ENCODE measurements at regions not wholly inside any gene's neighbourhood (a gene's known extent, or its start where the extent isn't known, plus 50 kb on each side); places are given as distances from the start of the nearest gene placed in this dataset.
"Not testable (repeated sequence)": the region's sequence is repeated elsewhere in the genome, so short reads cannot be mapped to it uniquely, and the experiment has no call there.

DNA sequence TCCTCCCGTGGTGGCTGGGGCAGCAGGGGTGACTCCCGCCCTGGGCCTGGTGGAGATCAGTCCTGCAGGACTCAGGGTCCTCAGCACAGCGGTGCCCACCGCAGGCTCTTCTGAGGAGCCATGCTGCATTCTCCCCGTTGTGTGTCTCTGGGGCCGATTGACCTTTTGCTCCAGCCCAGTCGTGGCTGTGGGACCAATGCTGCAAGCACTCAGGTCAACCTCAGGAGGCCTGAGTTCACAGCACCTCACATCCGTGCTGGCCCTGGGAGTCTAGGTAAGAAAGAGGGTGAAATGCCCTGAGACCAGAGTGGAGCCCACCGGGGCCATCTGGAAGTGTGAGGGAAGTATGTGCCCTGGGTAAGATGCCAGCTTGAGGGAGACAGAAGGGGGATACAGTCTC is 316.1 kb upstream of the B3GAT1 start:
- no peak for DNase-seq (ENCODE audit: low read depth)

DNA sequence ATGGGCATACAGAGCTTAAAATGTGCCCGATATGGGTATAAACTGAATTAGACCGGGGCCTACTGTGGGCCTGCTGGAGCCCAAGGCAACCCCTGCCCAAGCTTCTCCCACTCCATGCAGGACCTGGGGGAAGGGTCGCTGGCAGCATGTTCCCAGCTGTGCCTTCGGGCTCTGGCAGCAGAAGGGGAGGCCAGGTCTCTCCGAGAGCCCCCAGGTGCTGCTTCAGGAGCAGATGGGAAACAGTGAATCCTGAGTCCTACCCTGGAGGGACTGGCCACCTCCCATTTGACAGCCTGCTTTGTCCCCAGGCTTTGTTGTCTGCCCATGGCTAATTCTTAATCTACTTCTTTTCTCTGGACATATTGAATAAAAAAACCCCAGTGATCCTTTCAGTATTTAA is 315.6 kb upstream of the B3GAT1 start:
- DNase-seq (ENCODE audit: low read depth), result no peak

DNA sequence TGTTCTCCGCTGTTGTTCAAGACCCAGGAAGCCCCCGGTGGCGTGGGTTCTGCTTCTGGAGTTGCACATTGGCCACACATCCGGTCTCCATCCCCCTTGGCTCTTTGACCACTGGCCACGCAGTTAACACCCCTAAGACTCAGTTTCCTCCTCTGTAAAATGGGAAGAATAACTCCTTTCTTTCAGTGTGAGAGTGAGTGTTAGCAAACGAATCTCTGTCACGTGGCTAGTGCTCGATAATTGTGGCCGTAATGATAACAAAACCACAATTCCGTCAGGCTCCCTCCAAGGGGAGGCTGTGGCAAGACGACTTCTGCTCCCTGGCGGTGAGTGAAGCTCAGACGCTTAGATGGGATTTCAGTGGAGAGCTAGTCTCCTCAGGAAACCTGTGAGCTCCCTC is 315.2 kb upstream of the B3GAT1 start:
- peak; percentile 12 for DNase-seq (ENCODE audit: low read depth)

DNA sequence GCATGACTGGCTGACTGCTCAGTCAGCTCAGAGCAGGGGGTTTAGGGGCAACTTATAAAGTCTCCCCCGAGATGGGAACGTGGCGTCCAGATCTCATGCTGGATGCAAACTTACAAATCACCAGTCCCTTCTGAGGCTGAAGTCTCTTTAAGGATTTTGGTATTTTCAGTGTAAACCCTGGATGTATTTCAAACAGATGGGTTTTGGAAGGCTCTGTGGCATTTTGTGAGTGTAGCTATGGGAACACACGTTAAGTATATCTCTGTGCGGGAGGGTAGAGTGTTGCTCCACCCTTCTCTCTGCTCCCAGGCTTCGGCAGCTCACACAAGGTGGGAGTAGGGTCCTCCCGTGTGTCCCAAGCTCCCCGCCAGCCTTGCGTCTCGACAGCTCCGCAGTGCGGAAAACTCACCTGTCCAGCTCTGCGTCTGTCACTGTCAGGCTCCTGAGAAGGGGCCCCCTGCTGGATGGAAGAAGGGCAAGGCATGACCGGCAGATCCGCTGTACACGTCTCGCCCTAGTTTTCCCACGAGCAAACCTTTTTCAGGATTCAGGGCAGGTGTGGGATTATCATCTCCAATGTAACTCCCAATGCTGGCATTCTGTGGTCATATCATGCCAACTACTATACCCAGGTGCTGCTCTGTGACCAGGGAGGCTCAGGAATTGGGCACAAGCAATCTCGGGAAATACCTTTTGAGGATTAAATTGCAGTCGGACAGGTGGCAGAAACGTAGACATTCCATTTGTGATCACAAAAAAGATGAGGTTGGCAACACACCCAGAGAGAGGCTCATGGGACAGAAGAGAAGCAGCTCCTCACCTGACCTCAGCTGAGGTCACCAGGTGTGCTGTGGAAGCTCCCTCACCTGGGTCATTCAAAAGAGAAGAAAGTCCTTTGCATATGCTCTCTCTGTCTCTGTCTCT is 313.9 kb upstream of the B3GAT1 start:
- no peak for DNase-seq (ENCODE audit: low read depth)

DNA sequence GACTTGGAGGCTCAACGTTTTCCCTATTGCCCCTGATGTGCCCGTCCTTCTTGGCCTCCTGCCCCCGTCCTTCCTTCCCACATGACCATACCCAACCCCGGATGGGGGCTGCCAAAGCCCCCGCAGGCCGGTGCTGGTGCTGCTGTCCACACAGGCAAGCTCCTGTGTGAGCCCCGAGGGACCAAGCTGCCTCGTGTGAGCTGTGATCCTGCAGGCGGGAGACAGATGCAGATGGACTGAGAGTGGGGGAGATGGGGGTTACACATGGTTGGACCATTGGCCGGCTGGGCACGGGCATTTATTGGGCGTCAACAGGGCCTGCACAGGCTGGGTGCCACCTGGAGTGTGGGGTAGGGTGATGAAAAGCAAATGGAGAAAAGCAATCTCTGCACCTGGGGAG is 313.2 kb upstream of the B3GAT1 start:
- DNase-seq (ENCODE audit: low read depth), result no peak

DNA sequence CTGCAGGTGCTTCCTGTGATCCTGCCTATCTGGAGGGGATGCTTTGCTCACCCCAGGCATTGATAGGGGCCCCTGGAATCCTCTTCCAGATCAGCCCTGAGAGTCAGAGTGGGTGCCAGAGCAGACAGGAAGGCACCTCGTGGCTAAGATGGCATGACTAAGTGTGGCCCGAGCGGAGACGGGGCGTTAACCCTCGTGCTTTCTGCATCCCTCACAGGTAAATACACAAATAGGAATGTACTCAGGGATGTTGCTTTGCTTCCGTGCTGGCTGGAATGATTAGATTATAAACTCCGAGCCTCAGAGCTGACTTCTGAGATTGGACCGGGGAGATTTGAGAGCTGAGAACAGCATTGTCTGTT is 312.7 kb upstream of the B3GAT1 start:
- no peak for DNase-seq (ENCODE audit: low read depth)

DNA sequence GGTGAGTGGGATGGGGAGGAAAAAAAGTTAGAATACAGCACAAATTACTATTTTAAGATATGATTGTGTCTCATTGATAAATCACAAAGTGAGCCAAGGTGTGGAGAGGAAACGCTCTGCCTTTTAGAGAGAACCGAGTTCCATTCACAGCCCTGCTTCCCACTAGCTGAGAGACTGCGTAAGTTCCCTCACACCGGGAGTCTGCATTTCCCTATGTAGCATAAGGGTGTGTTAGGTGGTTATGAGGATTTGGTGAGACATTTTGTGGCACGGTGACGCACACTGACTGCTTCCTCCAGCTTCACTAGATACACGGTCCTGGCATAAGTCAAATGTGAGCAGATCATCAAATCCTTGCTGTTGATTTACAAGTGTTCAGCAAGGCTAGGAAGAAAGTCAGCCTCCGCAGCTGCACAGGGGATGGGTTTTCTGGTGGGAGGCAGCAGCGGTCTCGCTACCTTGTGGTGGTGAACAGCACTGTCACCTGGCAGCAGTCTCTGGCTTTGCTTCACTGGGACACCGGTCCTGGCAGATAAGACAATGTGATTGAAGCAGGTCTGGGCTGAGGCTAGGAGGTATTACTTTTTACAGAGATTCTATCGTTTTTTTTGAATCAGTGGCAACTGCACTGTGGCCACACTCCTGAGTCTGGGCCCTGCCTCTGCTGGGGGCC is 312.2 kb upstream of the B3GAT1 start:
- DNase-seq (ENCODE audit: low read depth), result no peak

DNA sequence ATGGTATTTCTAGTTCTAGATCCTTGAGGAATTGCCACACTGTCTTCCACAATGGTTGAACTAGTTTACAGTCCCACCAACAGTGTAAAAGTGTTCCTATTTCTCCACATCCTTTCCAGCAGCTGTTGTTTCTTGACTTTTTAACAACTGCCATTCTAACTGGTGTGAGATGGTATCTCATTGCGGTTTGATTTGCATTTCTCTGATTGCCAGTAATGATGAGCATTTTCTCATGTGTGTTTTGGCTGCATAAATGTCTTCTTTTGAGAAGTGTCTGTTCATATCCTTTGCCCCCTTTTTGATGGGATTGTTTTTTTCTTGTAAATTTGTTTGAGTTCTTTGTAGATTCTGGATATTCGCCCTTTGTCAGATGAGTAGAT is 308.6 kb upstream of the B3GAT1 start:
- DNase-seq (ENCODE audit: low read depth), result not testable (repeated sequence)

DNA sequence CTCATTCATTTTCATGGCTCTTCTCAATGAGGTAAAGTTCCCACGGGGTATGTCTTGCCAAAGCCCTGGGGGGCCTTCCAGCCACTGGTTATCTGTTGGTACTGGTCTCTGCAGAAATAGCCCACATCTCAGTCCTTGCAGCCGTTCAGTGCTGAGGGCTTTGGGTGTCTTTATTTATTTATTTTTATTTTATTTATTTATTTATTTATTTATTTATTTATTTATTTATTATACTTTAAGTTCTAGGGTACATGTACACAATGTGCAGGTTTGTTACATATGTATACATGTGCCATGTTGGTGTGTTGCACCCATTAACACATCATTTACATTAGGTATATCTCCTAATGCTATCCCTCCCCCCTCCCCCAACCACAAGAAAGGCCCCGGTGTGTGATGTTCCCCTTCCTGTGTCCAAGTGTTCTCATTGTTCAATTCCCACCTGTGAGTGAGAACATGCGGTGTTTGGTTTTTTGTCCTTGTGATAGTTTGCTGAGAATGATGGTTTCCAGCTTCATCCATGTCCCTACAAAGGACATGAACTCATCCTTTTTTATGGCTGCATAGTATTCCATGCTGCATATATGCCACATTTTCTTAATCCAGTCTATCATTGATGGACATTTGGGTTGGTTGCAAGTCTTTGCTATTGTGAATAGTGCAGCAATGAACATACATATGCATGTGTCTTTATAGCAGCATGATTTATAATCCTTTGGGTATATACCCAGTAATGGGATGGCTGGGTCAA is 308.1 kb upstream of the B3GAT1 start:
- DNase-seq (ENCODE audit: low read depth), result not testable (repeated sequence)

DNA sequence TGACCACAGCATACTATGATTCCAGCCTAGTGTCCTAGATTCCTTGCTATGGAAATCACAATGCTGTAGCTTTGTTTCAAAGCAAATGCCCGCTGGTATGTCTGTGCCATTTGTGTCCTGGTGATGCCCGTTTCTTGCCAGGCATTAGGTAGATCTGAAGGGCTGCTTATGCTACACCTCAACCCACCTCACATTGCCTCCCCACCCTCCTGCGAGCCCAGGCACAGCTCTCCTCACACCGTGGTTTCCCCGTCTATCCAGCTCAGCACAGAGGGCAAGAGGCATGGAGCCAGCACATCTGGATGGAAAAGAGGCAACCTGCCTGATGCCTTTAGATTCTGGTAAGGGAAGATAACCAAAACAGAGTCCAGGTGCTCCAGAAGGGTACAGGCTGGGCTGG is 307.4 kb upstream of the B3GAT1 start:
- DNase-seq (ENCODE audit: low read depth), result no peak

DNA sequence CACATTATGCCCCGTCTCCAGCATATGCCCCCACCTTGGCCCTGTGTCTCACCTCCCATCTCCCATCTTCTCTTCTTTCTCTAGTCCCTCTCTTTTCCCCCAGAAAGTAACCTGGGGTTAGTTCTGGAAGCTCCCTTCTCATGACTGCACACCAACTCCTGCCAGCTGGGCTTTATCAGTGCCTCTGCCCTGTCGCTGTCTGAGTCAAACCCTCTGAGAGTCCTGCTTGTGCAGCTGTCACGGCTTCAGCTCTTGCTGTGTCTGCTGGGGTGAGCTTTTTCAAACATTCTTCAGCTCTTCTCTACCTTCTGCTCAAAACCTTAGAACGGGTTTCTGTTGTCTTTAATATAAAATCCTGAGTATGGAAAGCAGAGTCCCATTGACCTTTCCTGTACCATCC is 304.5 kb upstream of the B3GAT1 start:
- no peak for DNase-seq (ENCODE audit: low read depth)

DNA sequence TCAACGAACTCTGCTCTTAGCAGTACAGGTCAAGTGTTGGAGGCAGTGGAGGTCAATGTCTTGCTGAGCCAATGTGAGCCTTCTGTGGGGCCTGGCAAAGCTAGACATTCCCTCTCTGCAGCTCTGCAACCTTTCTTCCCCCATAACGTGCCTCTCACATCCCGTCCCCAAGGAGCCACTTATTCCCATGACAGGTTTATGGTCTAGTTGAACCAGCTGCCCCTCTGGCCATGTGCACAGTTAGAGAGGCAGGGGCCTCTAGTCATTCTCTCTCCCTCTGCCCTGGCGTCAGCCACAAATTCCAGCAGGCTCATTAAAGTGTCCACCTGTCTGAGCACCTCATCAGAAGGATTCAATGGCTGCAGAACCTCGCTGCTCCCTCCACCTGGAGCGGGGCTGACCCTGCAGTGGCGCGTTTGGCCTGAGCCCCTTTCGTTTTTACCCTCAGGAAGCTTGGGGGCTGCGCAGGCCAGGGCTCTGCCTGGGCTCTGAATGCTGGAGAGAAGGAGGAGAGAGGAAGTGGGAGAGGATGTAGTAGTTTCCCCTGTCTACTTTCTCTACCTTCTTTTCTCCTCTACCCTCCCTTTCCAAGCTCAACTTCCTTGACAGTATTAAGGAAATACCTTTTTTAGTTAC is 302.1 kb upstream of the B3GAT1 start:
- no peak for DNase-seq (ENCODE audit: low read depth)

DNA sequence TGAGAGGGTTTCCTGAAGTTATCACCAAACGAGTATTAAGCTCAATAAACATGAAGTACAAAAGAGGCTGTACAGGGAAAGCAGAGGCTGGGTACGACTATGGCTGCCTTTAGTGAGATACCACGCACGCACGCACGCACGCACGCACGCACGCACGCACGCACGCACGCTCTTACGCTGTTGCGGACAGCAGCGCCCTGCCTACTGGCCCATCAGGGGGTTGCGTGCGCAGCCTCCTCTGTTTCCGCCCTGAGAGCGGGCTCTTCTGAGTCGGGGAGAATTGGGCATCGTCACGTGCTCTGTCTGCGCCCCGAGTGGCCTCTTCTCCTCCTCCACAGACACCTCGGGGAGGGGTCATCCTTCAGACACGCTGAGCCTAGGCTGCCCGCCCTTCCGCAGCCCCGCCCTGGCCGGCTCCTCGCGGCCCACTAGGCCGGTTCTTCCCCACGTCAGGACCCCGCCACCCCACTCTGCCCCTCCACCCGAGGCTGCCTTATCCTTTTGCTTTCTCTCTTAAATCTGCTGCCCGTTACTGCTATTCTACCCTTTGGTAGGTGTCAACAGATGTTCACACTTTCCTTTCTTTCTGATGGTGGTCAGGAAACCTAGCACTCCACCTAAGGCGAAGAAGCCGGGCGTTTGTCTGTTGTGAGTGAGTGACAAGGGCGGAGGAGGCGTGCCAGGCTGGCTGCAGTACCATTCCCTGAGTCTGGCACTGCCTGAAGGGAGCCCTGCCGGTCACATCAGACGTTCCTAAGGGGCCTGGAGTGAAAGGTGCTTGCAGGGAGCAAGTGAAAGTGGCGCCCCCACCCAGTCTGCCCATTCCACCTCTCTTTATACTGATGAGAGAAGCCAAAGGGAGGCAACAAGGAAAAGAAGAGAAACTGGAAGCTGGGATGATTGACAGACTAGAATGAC is 300.4 kb upstream of the B3GAT1 start:
- no peak for DNase-seq (ENCODE audit: low read depth)

DNA sequence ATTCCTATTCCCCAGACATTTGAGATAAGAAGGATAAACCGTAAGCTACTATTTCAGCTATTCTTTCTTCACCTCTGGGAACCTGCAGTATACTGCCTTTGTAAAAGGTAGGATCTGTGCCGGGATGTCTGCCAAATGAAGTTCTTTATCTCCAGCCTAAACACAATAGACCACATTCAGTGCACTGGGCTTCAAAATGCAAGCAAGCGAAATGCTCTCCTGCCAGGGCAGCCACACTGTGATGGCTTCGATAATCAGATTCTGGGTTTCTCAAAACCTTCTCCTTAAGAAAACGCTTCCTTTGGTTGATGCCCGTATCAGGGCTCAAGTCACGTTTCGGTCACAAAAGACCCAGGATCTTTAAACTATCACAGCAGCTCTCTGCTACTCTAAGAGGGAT is 299.5 kb upstream of the B3GAT1 start:
- no peak for DNase-seq (ENCODE audit: low read depth)

DNA sequence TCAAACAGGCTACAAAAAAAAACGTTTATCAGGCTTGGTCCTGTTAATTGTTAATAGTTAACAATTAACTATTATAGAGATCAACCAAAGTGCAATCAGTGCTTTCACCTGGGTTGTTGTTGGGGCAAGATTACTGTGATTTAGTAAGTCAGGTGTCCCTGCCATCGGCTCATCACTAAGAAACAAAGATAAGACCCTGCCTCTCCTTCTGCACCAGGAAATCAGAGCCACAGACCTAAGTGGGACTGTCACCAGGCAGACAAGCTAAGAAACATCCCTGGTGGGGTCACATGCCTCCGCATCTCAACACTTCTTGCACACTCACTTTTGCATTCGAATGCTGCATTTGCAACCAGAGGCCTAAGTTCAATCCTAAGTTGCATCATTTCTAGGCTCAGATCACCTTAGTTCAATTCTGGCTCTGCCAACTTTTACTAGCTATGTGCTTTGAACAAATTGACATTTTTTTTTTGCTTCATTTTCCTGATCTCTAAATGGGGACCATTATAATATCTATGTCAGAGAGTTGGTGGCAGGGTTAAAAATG is 298.9 kb upstream of the B3GAT1 start:
- no peak for DNase-seq (ENCODE audit: low read depth)

DNA sequence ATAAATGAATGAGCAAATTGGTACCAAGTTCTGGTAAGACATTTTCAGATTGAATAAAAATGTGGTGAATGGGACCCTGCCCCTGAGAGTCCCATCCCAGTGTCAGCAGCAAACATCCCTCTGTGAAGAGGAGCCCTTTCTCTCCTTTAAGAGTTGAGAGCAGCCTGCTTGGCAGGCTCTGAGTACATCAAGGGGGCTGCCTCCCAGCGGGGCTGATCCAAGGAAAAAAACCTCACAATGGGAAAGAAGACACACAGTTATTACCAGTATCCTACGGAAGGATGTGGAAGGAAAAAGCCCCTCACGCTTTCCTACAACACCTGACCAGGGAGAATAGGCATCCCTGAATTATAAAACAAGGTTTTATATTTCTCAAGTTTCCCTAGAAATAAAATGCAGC is 293.8 kb upstream of the B3GAT1 start:
- DNase-seq (ENCODE audit: low read depth), result no peak

DNA sequence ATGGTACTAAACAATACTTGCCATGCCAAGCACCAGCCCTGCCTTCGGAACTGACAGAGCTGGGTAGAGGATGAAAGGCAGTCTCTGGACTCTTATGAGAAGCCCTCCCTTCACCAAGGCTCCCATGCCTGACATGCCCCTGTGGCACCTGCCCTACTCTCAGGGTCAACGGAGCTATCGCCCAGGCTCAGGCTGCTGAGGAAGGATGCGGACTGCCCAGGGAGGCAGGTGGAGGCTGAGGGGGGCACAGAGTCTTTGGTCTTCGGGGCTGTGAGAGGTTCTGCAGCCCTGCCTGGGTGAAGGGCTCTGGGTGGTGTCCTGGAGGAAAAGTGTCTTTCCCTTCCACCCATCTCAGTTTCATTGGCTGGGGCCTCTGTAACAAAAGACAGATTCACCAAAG is 290.8 kb upstream of the B3GAT1 start:
- no peak for DNase-seq (ENCODE audit: low read depth)

DNA sequence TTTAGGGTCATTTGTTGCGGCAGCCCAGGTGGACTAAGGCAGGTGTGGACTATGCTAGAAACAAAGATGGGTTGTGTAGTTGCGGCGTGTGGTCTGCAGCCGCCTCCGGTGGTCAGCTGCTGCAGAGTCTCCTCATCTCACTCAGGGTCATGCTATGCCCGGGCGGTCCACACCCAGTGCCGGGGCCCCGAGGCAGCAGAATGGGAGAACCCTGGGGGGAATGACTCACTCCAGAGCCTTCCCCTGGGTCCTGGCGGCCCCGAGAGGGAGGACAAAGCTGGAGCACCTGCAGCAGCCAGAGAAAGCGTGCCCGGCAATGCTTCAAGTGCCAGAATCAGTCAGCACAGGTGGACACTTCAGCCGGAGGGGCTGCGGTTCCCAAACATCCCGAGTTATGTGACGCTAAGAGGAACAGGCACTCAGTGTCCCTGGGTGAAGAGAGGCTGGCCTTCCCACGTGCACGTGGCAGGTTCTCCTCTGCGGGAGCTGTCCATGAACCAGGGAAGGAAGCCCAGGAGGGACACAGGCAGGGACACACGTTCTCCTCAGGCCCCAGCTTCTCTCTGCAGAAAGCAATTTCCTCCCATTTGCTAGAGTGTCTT is 289.6 kb upstream of the B3GAT1 start:
- DNase-seq (ENCODE audit: low read depth), result no peak

DNA sequence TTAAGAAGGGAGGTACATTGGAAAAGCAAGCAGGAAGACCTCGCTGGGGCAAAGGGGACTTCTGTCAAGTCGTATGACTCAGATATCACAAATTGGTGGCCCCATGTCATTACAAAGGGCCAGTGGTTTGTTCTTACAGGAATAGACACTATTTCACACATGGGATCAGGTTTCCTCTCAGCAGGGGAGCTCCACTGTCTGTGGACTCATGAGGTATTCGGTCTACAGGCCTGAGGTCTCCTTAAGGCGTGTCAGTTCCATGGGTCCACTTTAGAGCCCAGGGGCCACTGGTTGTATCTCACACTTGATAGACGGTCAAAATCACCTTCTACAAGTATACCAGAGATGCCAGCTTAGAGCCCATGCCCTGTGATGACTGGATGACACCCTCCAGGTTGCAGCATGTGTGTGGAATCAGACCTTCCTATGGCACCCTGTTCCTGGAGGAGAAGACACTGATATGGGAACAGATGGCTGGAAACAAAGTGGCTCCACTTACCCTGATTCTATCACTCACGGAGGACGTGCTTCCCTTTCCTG is 288.1 kb upstream of the B3GAT1 start:
- no peak for DNase-seq (ENCODE audit: low read depth)

DNA sequence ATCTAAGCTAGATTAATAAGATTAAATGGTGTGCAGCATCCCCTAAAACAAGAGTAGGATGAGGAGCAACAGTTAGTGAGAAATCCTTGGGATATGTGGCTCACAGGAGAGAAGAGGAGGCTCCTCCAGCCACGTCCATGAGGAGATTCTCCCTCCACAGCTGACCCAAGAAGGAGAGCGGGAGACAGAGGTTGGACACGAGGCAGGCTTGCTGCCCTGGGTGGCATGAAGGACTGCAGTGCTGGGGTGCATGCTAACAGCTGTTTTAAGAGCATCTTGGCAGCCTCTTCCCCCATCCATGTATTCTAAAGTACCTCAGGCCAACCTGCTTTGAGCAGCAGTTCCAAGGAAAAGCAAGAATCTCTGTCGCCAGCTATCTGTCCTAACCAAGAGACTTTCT is 284.4 kb upstream of the B3GAT1 start:
- DNase-seq (ENCODE audit: low read depth), result no peak

Measured in M059J (cell line).